Chondrocyte (in vitro differentiated cells): ENCODE measurements at regions not wholly inside any gene's neighbourhood (a gene's known extent, or its start where the extent isn't known, plus 50 kb on each side); places are given as distances from the start of the nearest gene placed in this dataset.

Experiments used
- DNase-seq: peaks from one replicate; pipeline ENCODE4 v3.0.0; 2021; ENCODE audit warnings: mixed read lengths, low spot score
- H3K27ac Mint-ChIP-seq: one replicate; pipeline ENCODE4 v1.8.0; 2021; ENCODE audit warnings: mild to moderate bottlenecking, moderate library complexity, mixed read lengths; ENCODE audit not compliant: unreplicated experiment
- H3K27me3 Mint-ChIP-seq: 2 replicates; pipeline ENCODE4 v1.8.0; 2021; ENCODE audit warnings: low read depth, mixed read lengths
- H3K36me3 Mint-ChIP-seq: 2 replicates; pipeline ENCODE4 v1.8.0; 2021; ENCODE audit warnings: low read depth, mixed read lengths
- H3K4me1 Mint-ChIP-seq: 2 replicates; pipeline ENCODE4 v1.8.0; 2021; ENCODE audit warnings: low read depth, mild to moderate bottlenecking, mixed read lengths
- H3K4me3 Mint-ChIP-seq: one replicate; pipeline ENCODE4 v1.8.0; 2021; ENCODE audit warnings: mild to moderate bottlenecking, moderate library complexity, mixed read lengths; ENCODE audit not compliant: unreplicated experiment
- H3K9me3 Mint-ChIP-seq: 2 replicates; pipeline ENCODE4 v1.8.0; 2021; ENCODE audit warnings: low read depth, mixed read lengths
- TF ChIP-seq, protein P1 (sequence below): fragments of 200-600 bp; sonication (generic); IDR thresholded peaks from 2 replicates; pipeline ENCODE4 v1.5.0; 2021; ENCODE audit warnings: antibody characterized with exemption, mild to moderate bottlenecking, moderate library complexity

DNA sequence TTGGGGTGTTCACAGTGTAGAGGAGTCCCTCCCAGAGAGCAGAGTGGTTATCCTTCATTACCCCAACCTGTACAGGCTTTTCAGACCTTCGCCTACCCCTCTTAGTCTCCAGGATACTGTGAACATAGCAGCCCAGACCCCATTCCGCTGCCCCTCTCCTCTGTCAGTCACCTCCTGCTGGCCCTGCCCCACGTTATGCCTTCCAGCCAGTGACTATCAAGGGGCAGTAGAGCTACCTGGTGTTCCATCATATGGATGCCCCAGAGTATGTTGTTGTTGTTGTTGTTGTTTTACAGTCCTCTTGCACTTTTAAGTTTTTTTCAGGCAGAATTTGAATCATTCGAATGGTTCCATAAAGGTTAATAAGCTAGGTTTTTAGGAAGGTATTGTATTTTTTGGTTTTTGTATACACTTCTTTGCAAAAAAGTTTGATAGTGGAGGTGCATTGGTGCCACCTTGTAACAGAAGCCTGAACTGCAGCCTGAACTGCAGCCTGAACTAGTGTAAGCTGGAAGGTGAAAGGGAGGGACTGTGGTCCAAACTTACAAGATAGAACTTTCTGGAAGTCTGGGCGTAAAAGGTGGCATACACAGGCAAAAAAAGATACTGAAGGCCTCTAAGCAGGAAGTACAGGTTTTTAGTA is 101.4 kb upstream of the RAB40AL start:
- Mint-ChIP-seq H3K36me3 (no peaks in the 10 kb centered on the region), H3K27me3 (no peaks in the 10 kb centered on the region), H3K9me3 (no peaks in the 10 kb centered on the region), H3K27ac (no peak overlapping the region), H3K4me1 (peaks cover 4% of the 10 kb centered on the region), H3K4me3 (no peak overlapping the region)
- TF ChIP-seq, protein P1, sequence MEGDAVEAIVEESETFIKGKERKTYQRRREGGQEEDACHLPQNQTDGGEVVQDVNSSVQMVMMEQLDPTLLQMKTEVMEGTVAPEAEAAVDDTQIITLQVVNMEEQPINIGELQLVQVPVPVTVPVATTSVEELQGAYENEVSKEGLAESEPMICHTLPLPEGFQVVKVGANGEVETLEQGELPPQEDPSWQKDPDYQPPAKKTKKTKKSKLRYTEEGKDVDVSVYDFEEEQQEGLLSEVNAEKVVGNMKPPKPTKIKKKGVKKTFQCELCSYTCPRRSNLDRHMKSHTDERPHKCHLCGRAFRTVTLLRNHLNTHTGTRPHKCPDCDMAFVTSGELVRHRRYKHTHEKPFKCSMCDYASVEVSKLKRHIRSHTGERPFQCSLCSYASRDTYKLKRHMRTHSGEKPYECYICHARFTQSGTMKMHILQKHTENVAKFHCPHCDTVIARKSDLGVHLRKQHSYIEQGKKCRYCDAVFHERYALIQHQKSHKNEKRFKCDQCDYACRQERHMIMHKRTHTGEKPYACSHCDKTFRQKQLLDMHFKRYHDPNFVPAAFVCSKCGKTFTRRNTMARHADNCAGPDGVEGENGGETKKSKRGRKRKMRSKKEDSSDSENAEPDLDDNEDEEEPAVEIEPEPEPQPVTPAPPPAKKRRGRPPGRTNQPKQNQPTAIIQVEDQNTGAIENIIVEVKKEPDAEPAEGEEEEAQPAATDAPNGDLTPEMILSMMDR, result peak; percentile 78
- DNase-seq, result no peak

- Mint-ChIP-seq H3K27ac (no peak overlapping the region), H3K9me3 (no peaks in the 10 kb centered on the region), H3K4me3 (no peak overlapping the region), H3K4me1 (peaks cover under 1% of the 10 kb centered on the region), H3K27me3 (no peaks in the 10 kb centered on the region), H3K36me3 (no peaks in the 10 kb centered on the region)
- DNase-seq, result no peak
- TF ChIP-seq, protein P1, result no peak
These were observed 99.2 kb upstream of the RAB40AL start for GRCh38 chrX:102837847-102838246.

- no peak overlapping the region for H3K27ac Mint-ChIP-seq
- TF ChIP-seq, protein P1, result peak; percentile 50
- H3K9me3 Mint-ChIP-seq, result no peaks in the 10 kb centered on the region
- no peak overlapping the region for H3K4me3 Mint-ChIP-seq
- DNase-seq, result no peak
- no peaks in the 10 kb centered on the region for H3K4me1 Mint-ChIP-seq
- H3K27me3 Mint-ChIP-seq, result no peaks in the 10 kb centered on the region
- no peaks in the 10 kb centered on the region for H3K36me3 Mint-ChIP-seq
These were observed 96.0 kb upstream of the RAB40AL start for GRCh38 chrX:102840871-102841705.

GRCh38 chrX:102841706-102842003 is 95.4 kb upstream of the RAB40AL start:
- DNase-seq, result no peak
- no peak overlapping the region for H3K4me3 Mint-ChIP-seq
- no peak overlapping the region for H3K27ac Mint-ChIP-seq
- no peaks in the 10 kb centered on the region for H3K9me3 Mint-ChIP-seq
- H3K36me3 Mint-ChIP-seq, result no peaks in the 10 kb centered on the region
- H3K4me1 Mint-ChIP-seq, result no peaks in the 10 kb centered on the region
- TF ChIP-seq, protein P1, result no peak
- no peaks in the 10 kb centered on the region for H3K27me3 Mint-ChIP-seq

DNA sequence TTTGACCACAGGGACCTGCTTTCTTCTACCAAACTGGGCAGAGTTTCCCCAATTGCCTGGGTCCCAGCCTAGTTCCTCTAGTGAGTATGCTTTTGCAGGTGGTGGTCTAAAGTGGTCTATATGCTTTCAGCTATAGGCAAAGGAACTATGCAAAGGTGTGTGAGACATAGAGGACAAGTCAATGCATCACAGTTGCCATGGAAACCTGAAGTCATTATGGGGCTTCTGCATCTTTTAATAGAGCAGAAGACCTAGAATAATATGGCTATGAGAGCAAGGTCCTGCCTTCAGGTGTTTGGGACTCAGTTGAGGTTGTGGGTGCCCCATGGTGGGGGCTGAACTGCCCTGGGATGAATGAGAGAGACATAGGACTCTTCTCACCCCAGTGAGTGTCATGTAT is 92.1 kb upstream of the RAB40AL start:
- H3K36me3 Mint-ChIP-seq, result no peaks in the 10 kb centered on the region
- H3K9me3 Mint-ChIP-seq, result peaks cover 3% of the 10 kb centered on the region
- no peak for DNase-seq
- TF ChIP-seq, protein P1, result no peak
- no peak overlapping the region for H3K27ac Mint-ChIP-seq
- H3K4me1 Mint-ChIP-seq, result no peaks in the 10 kb centered on the region
- H3K27me3 Mint-ChIP-seq, result no peaks in the 10 kb centered on the region
- no peak overlapping the region for H3K4me3 Mint-ChIP-seq
